Sigmoid colon (tissue), 4 donors: ENCODE measurements at regions not wholly inside any gene's neighbourhood (a gene's known extent, or its start where the extent isn't known, plus 50 kb on each side); places are given as distances from the start of the nearest gene placed in this dataset.

Source experiments
- CTCF ChIP-seq, 4 experiments: fragments of 450-650 bp in 3 of 4; fragments of 200-600 bp in 1 of 4; IDR thresholded peaks; one replicate each; pipeline ENCODE4 v1.5.1; 2016 to 2019; ENCODE audit warnings: antibody characterized with exemption in 4 of 4, mild to moderate bottlenecking in 3 of 4, moderate library complexity in 2 of 4
- EP300 ChIP-seq, 4 donors: sonication (generic); formaldehyde crosslinking; IDR thresholded peaks; one replicate each; pipeline ENCODE4 v1.6.1; 2017; ENCODE audit warnings: antibody characterized with exemption in 4 of 4
- POLR2A ChIP-seq, 2 donors: fragments of 450-650 bp; IDR thresholded peaks; one replicate each; pipeline ENCODE4 v1.6.1; 2016; ENCODE audit warnings: antibody characterized with exemption in 2 of 2, mild to moderate bottlenecking in 2 of 2, moderate library complexity in 2 of 2
- POLR2AphosphoS5 ChIP-seq, 4 donors: sonication (generic); formaldehyde crosslinking; IDR thresholded peaks; one replicate each; pipeline ENCODE4 v1.6.1; 2017; ENCODE audit warnings: antibody characterized with exemption in 4 of 4

GRCh38 chr1:30462826-30463425, 260.5 kb downstream of the MATN1 start:
- TF ChIP-seq CTCF (IDR thresholded peaks at IDR 0.05) (no peak), POLR2A (IDR thresholded peaks at IDR 0.05) (no peak), POLR2AphosphoS5 (IDR thresholded peaks at IDR 0.05) (no peak), EP300 (IDR thresholded peaks at IDR 0.05) (no peak)
